Right lobe of liver (tissue), 6 donors: ENCODE measurements at regions not wholly inside any gene's neighbourhood (a gene's known extent, or its start where the extent isn't known, plus 50 kb on each side); places are given as distances from the start of the nearest gene placed in this dataset.

Experiments
- ATAC-seq, 4 donors: fragments of 200-7000 bp; cut with Tn5 transposase; one replicate each; pipeline ENCODE4 v1.9.1; 2020; ENCODE audit warnings: mild to moderate bottlenecking in 4 of 4, moderate library complexity in 4 of 4
- DNase-seq, 3 donors: peaks; one replicate each; pipeline ENCODE4 v3.0.0-alpha.2; 2020
- H3K27ac ChIP-seq, 3 donors: fragments of 200-600 bp; one replicate each; pipeline ENCODE4 v1.8.0; 2022
- H3K27me3 ChIP-seq, 2 donors: fragments of 200-600 bp; one replicate each; pipeline ENCODE4 v1.8.0; 2022
- H3K36me3 ChIP-seq, 4 donors: fragments of 200-600 bp; sonication (generic) in 1 of 4; one replicate each; pipeline versions ENCODE4 v1.5.1 to v1.8.0; 2017 to 2022; ENCODE audit warnings: control low read depth in 1 of 4
- H3K4me1 ChIP-seq, 4 donors: fragments of 200-600 bp; sonication (generic) in 1 of 4; one replicate each; pipeline versions ENCODE4 v1.5.1 to v1.8.0; 2017 to 2022; ENCODE audit warnings: control low read depth in 1 of 4
- H3K4me3 ChIP-seq, 3 donors: fragments of 200-600 bp; one replicate each; pipeline ENCODE4 v1.8.0; 2022
- H3K9me3 ChIP-seq, 4 donors: fragments of 200-600 bp; sonication (generic) in 1 of 4; one replicate each; pipeline versions ENCODE4 v1.5.1 to v1.8.0; 2017 to 2022; ENCODE audit warnings: control low read depth in 1 of 4
- POLR2A ChIP-seq: fragments of 450-650 bp; IDR thresholded peaks from one replicate; pipeline ENCODE4 v1.6.1; 2017; ENCODE audit warnings: antibody characterized with exemption, mild to moderate bottlenecking
- whole genome bisulfite sequencing: methylation state at CpG from one replicate; pipeline ENCODE4 v1.1.6; 2018; ENCODE audit warnings: low coverage, low lambda C conversion rate; ENCODE audit not compliant: insufficient coverage; ENCODE audit errors: missing lambda C conversion rate; 5-methylcytosine and 5-hydroxymethylcytosine counted together
- intact Hi-C, 2 donors: fragments of 100-400 bp; cut with DNase I; formaldehyde crosslinking; loops; one replicate each; pipeline versions ENCODE4 v1.11.2 to v1.14.1; 2022
- TF ChIP-seq, protein P1 (sequence below), 4 donors: fragments of 200-600 bp in 3 of 4; fragments of 450-650 bp in 1 of 4; IDR thresholded peaks; one replicate each; pipeline versions ENCODE4 v1.5.1 to v1.8.0; 2016 to 2022; ENCODE audit warnings: antibody characterized with exemption in 4 of 4, mild to moderate bottlenecking in 2 of 4
- donor health status: DM: no; HTN: yes; CAD: no.
- donor health status: DM: no; HTN: no; CAD: no.
- donor health status: DM: no; HTN: no; CAD: no.
- donor health status: DM: no; HTN: yes; CAD: no.
- donor health status: DM: no; HTN: yes; CAD: no.

- no peaks in the 10 kb centered on the region for H3K27me3 ChIP-seq
- H3K4me3 ChIP-seq = no peak overlapping the region
- no peaks in the 10 kb centered on the region for H3K9me3 ChIP-seq
- H3K27ac ChIP-seq = no peak overlapping the region
- DNase-seq (no peak), ATAC-seq (no peak)
- intact Hi-C loops = loop anchor here (10.0 kb wide), 2 partner anchors 1061 to 1071 kb away; no protein-coding TSS in a partner anchor
- TF ChIP-seq POLR2A = no peak
- TF ChIP-seq, protein P1, sequence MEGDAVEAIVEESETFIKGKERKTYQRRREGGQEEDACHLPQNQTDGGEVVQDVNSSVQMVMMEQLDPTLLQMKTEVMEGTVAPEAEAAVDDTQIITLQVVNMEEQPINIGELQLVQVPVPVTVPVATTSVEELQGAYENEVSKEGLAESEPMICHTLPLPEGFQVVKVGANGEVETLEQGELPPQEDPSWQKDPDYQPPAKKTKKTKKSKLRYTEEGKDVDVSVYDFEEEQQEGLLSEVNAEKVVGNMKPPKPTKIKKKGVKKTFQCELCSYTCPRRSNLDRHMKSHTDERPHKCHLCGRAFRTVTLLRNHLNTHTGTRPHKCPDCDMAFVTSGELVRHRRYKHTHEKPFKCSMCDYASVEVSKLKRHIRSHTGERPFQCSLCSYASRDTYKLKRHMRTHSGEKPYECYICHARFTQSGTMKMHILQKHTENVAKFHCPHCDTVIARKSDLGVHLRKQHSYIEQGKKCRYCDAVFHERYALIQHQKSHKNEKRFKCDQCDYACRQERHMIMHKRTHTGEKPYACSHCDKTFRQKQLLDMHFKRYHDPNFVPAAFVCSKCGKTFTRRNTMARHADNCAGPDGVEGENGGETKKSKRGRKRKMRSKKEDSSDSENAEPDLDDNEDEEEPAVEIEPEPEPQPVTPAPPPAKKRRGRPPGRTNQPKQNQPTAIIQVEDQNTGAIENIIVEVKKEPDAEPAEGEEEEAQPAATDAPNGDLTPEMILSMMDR (IDR thresholded peaks at IDR 0.05) = no peak
- no peaks in the 10 kb centered on the region for H3K36me3 ChIP-seq
- WGBS = 36% methylated on average over 10 of the region's 10 CpGs
- no peaks in the 10 kb centered on the region for H3K4me1 ChIP-seq
These were observed 266.3 kb downstream of the CDC5L start for GRCh38 chr6:44653761-44654218.

DNA sequence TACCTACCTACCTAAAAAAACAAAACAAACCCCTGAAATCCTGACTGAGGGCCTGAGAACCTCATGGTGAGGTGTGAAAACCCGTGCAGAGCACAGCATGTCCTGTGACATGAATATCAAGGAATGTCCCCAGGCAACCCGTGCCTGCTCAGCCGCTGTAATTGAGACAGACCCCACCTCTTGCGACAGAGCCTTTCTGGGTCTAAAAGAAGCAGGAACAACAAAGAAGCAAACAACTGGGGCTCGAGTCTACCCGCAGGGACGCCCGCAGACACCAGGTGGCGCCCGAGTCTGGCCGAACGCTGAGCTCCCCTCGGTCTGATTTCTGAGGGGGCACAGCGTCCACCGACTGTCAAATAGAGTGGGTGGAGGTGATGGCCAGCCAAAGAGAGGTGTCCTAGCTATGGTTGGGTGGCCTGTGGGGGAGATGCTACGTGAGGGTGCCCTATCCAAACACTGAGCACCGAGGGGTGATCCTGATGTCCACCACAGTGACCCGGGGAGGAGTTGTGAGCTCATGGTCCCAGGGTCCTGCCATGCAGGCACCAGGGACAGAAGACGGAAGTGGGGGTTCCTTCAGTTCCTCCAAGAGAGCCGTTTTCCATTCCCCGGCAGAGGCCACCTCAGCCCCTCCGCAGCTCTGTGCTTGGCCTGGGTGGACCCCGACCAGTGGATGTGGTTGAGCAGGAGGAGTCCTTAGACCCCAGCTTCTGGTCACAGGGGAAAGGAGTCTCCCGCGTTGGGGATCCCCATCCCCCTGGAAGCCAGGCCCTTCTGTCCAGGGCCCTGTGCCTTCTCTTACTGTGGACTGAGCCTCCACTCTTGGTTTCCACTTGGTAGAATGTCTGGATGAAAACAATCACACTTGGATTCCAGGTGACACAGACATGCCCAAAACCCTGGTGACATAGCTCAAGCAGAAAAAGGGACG lies 268.2 kb downstream of the CDC5L start:
- WGBS = 3% methylated on average over 15 of the region's 26 CpGs

DNA sequence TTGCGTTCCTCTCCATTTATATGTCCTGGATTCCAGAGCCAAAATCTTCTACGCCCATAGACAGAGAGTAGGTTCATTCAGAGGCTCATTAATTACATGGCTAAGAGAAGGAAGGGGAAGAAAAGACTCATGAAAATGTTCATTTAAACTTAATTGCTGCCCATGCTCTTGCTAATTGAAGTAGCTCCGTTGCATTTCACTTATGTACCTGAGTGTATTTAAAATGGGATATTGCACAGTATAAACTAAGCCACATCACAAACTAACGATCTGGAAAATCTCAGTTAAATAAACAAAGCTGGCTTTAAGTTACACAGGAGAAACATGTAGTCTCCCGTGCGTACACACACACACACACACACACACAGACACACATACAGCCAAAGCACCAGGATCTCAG lies 269.2 kb downstream of the CDC5L start:
- no peak for TF ChIP-seq POLR2A
- TF ChIP-seq, protein P1 (IDR thresholded peaks at IDR 0.05) = no peak
- no peaks in the 10 kb centered on the region for H3K27me3 ChIP-seq
- intact Hi-C loops = loop anchor here (10.0 kb wide), 2 partner anchors 1058 to 1068 kb away; no protein-coding TSS in a partner anchor
- WGBS = 65% methylated on average over 6 of the region's 6 CpGs
- H3K4me3 ChIP-seq = no peak overlapping the region
- H3K36me3 ChIP-seq = no peaks in the 10 kb centered on the region
- H3K27ac ChIP-seq = no peak overlapping the region
- peaks cover 0 to 6% (median 0%) of the 10 kb centered on the region in 4 donors for H3K4me1 ChIP-seq
- no peaks in the 10 kb centered on the region for H3K9me3 ChIP-seq
- no peak for DNase-seq
- ATAC-seq = no peak

More for the DNA sequence above, 268.2 kb downstream of the CDC5L start:
- no peaks in the 10 kb centered on the region for H3K36me3 ChIP-seq
- H3K9me3 ChIP-seq = no peaks in the 10 kb centered on the region
- TF ChIP-seq, protein P1 (IDR thresholded peaks at IDR 0.05) = peak; percentile 91 to 95 (median 94)
- no peak for TF ChIP-seq POLR2A
- peaks cover 0 to under 1% (median 0%) of the 10 kb centered on the region in 4 donors for H3K4me1 ChIP-seq
- no peak overlapping the region for H3K4me3 ChIP-seq
- ATAC-seq (peak; percentile 84 to 94 (median 90)), DNase-seq (peak; percentile 65 to 68 (median 68))
- no peak overlapping the region for H3K27ac ChIP-seq
- intact Hi-C loops = loop anchor here (10.0 kb wide), 2 partner anchors 1059 to 1069 kb away; no protein-coding TSS in a partner anchor
- no peaks in the 10 kb centered on the region for H3K27me3 ChIP-seq

DNA sequence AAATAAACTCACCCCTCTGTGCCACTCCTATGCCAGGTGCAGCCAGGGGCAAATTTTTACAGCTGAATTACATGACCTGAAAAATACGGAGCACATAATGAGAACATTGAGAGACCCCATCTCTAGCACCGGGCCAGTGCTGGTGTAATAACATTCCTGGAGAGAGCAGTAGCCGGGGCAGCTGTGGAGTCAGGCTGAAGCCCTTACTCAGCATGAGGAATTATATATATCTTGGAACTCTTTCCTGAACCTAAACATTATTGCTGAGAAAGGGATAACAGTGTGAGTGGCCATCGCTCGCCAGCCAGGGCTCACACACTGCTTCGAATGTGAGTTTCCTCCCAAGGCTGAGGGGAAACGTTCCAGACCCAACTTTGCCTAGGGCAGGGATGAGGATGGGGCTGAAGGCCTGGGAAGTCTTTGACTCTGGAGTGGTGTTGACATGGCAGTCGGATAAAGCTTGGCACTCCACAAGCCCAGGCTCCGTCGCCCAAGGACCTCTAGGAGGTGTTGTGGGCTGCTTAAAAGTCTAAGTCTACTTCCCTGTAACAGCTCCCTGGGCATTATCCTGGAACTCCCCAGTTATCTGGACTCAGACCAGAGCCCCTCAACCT lies 269.8 kb downstream of the CDC5L start:
- intact Hi-C loops = loop anchor here (10.0 kb wide), 2 partner anchors 1057 to 1067 kb away; no protein-coding TSS in a partner anchor
- 89% methylated on average over 9 of the region's 10 CpGs for WGBS

More for the DNA sequence above, 269.8 kb downstream of the CDC5L start:
- Histone ChIP-seq H3K36me3 (no peaks in the 10 kb centered on the region), H3K4me3 (no peak overlapping the region), H3K27me3 (no peaks in the 10 kb centered on the region), H3K27ac (no peak overlapping the region), H3K4me1 (peaks cover 0 to 6% (median 0%) of the 10 kb centered on the region in 4 donors), H3K9me3 (no peaks in the 10 kb centered on the region)
- TF ChIP-seq, protein P1 (IDR thresholded peaks at IDR 0.05) = no peak
- no peak for TF ChIP-seq POLR2A
- DNase-seq (no peak), ATAC-seq (no peak)
